ENCODE measurements at regions not wholly inside any gene's neighbourhood (a gene's known extent, or its start where the extent isn't known, plus 50 kb on each side); places are given as distances from the start of the nearest gene placed in this dataset.

DNA sequence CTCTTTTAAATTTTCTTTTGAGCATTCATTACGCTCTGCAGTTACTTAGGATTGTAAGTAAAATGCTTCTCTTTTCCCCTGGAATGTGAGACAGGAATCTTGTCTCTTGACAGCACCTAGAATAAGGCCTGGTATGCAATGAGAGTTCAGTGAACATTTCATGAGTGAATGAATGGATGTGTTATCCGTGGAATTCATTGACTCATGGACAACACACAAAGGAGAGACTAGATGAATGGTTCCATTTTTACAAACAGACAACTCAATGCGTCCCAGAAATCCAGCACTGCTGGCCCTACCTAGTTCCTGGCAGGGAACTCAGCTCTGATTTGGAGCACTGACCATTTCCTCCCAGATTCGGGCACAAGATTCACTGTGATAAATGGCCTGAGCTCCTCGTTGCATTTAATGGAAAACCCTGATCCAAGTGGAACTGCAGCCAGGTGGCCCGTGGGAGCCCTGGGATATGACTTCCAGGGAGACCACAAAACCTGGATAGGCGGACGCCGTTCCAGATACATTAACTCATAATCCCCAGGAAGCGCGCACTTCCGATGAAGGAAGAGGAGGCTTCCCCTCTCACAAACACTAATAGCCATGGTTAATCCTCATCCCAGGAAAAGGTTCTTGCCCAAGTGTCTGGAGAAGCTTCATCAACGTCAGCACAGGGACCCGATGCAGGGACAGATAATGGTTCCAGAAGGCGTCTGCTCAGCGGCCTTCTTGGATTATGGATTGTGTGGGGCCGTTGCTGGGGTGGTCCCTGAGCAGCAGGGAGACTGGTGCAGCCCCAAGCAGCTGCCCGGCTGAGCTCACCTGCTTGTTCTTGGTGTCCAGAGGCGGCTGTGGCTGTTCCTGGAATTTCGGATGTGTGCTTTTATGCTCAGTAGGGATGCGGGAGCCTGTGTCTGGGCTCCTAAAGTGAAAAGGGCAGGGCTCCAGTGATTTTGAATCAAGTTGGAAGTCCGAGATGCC lies 211.1 kb upstream of the TSHZ3 start:
- no peak for DNase-seq (ENCODE audit: low read depth)

- no peak for DNase-seq (ENCODE audit: low read depth)
These were observed 213.9 kb upstream of the TSHZ3 start for GRCh38 chr19:31562966-31563612.

- no peak for DNase-seq (ENCODE audit: low read depth)
These were observed 218.5 kb upstream of the TSHZ3 start for GRCh38 chr19:31567776-31568175.

DNA sequence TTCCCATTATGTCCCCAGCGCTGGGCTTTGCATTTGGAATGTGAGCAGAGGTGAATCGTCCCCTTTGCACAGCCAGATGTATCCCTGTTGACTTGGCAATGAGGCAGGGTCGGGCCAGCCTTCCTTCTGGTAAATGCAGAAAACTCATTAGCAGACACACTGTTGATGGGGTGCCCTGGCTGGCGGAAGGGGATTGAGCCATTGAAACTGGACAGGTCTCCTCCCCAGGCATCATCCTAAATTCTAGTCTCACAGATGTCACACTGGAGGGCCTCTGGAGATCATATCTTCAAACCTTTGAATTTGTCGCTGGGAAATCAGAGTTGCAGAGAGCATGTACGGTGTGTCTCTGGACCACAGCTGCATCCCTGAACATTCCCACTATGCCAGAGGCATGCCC lies 219.5 kb upstream of the TSHZ3 start:
- DNase-seq (ENCODE audit: low read depth), result no peak

DNA sequence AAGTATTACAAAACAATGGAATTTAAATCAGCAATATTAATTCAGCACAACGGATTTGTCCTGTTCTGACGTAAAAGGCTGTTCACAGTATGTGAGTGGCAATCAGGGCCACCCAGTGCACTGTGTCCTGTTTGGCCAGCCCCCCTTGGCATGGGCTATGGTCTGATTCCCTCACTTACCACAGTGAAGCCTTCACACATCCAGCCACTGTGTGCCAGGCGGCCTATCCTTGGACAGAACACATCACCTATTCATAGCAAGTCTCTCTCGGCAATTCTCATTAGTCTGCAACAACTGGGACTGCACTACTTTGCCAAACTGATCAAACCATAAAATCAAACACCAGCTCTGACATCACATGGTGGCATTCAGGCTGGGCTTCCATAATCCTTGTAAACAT lies 221.5 kb upstream of the TSHZ3 start:
- DNase-seq (ENCODE audit: low read depth), result no peak

GRCh38 chr19:31572102-31572975 lies 223.1 kb upstream of the TSHZ3 start:
- DNase-seq (ENCODE audit: low read depth), result no peak

- no peak for DNase-seq (ENCODE audit: low read depth)
These were observed 223.7 kb upstream of the TSHZ3 start for GRCh38 chr19:31572976-31573298.

DNA sequence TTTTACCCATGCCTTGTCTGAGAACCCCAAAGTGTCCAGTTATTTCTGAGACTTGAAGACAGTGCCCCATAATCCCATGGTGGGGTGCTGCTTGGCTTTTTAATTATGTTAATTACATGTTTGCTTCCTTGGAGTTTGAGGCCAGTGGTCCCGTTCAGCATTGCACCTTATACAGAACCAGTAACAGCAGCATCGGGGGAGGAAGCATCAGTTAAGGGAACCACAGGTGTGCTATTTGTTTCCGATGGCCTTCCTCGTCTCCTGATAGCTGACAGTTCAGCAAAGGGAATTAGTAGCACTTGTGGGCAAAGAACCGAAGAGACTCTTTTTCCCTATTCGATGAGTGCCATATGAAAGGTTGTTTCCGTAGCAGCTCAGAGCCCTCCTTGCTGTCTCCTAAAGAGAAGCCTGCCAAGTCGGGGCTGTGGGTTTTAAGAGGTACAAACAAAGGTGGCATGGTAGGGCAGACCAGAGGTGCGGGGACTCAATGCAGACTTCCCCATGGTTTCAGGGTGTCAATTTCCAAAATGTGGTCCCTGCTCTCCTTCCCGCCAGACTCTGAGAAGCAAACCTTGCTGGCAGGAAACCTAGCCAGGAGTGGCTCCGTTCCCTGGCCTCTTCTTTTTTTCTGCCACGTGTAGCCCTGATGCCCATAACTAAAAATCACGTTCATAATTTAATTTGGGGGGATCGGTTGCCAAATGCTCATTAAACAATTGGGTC lies 225.2 kb upstream of the TSHZ3 start:
- DNase-seq (ENCODE audit: low read depth), result no peak

DNA sequence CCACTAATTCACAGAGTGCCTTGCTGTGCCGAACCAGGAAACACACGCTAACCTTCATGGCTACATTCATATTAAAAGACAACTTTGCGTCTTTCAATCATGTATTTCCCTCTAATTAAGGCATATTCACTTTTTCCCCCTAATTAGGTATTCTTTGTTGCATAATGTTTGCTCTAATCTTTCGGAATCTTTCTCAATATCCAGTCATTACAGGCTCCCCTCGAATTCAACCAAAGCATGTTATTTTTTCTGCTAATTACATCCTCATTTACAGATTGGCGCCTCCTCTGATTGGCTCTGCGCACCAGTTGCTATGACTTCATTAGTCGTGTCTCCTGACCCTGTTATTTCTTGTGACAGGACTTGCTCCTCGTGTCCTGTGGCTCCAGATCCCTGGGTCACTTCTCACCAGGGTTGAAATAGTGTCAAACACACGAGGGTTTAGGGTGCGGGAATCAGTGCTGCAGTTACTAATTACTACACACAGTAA lies 226.7 kb upstream of the TSHZ3 start:
- no peak for DNase-seq (ENCODE audit: low read depth)

DNA sequence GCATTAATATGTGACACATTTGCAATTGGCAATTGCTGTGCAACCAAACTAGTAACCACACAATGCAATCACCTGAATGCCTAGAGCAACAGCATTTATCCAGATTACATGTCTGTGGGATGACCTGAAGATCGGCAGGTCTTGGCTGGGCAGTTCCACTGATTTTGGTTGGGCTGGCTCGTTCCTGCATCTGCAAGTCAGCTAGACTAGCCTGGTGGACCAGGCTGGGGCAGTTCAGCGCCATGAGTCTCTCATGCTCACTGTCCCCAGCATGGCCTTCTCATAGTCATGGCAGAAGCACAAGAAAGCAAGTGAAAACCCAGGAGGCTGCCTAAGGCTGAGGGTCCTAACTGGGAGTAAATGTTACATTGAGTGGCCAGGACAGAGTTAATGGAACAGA lies 229.1 kb upstream of the TSHZ3 start:
- DNase-seq (ENCODE audit: low read depth), result no peak

DNA sequence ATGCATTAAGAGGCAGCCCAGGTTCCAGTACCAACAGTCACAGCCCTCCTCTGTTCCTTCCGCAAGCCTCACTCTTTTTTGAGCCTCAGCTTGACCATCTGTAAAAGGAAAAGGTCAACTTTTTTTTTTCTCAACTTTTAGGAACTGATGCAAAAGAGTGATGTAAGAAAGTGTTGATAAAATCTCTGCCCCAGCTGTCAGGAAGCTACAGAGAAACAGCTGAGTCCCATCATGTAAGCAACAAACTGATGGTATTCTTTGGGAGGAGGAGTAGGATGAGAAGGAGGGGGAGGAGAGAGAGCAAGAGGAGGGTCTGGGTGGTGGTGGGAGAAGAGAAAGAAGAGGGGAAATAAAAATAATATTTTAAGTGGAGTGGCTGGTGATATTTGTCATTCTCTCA lies 233.9 kb upstream of the TSHZ3 start:
- DNase-seq (ENCODE audit: low read depth), result no peak

DNA sequence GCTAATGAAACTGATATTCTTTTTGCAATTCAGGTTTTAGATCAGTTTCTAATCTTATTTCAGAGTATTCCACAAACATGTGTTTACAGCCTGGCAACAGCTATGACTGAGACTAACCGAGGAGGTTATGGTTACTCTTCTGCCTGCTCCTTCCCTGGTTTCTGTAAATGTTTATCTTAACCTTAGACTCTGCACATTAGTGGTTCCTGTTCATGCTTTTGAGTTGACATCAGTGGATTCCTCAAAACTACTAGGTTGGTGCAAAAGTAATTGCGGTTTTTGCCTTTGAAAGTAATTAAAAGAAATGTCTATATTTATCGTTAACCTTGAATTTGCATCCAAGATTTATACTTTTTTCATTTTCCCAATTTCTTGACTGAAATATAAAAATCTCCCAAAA lies 237.0 kb upstream of the TSHZ3 start:
- DNase-seq (ENCODE audit: low read depth), result no peak

GRCh38 chr19:31589109-31589508 lies 239.9 kb upstream of the TSHZ3 start:
- no peak for DNase-seq (ENCODE audit: low read depth)

DNA sequence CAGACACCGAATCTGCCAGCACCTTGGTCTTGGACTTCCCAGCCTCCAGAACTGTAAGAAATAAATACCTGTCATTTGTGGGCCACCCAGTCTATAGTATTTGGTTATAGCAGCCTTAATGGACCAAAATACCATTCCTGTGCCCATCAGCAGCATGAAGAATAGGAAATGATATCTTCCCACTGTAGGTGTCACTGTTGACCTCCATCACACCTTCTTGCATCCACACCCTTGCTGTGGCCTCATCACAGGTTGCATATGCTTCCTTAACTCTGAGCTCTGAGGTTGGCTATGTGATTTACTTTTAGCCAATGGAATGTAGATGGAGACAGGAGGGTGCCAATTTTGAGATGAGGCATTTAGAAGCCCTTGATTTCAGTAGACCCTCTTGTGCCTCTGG lies 242.0 kb upstream of the TSHZ3 start:
- DNase-seq (ENCODE audit: low read depth), result no peak

DNA sequence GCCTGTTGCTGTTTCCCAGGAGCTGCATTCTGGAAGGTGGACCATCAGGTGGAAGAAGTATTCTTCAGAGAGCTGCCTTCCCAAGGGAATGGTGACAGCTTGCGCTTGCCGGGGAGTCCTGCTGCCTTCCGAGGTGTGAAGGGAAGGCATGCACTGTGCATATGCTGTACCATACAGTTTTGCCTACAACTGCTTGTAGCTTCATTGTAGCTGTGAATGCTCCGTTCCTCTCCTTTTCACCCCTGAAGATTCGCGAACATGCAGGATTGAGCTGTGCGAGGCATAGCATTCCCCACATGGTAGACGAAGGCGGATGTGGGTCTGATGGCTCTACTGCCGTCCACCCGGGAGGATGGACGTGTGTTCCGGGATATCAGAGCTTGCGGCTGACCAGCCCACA lies 243.2 kb upstream of the TSHZ3 start:
- DNase-seq (ENCODE audit: low read depth), result no peak

DNA sequence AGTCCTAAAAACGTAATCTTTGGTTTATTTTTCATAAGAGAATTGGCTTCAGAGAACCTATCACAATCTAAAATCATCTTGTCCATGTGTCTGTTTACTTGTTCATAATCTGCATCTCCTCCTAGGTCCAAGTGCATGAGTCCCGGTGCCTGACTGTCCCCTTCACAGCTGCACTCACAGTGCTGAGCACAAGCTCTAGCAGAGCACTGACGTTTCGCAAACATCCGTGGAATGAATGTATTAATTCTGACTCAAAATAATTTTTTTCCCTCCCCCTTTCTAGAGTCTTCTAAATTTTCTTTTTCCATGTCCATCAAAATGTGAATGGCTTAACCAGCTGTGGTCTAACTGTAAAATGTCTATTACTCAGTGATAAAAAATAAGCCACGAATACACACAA lies 245.5 kb upstream of the TSHZ3 start:
- DNase-seq (ENCODE audit: low read depth), result no peak

DNA sequence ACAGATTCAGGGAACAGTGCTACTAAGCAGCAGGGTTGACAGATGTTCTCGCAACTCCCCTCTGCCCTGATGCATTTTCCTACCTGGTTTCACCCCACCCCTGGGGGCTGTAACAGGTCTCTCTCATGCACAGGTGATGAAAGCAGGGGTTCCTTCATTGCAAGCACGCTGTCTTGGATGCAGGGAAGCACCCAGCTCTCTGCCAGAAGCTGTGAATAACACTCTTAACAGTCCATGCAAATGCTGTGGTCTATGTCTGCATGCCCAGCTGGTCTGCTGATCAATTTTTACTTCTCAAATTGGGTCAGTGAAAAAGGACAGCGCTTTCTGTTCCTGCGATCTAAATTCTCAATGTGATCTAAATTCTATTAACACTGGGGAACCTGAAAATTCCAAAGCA lies 246.3 kb upstream of the TSHZ3 start:
- no peak for DNase-seq (ENCODE audit: low read depth)

- no peak for DNase-seq (ENCODE audit: low read depth)
These were observed 247.5 kb upstream of the TSHZ3 start for GRCh38 chr19:31596751-31597150.

DNA sequence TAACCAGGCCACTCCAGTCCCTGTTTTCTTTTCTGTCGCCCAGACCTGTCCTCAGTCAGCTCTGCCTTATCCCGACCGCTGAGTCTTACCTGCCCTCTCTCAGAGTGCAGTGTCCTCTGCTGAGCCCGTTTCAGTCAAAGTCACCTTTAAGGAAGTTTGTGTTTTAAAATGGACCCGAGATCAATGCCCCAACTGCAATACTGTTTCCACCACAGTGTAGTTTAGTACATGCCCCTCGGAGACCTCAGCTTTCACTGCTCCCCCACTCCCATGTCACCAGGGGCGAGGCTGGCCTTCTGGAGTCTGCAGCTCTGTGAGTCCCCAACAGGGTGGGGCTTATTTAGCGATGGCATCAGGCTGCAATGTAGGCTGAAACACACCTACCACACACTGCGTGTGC lies 248.4 kb upstream of the TSHZ3 start:
- no peak for DNase-seq (ENCODE audit: low read depth)

DNA sequence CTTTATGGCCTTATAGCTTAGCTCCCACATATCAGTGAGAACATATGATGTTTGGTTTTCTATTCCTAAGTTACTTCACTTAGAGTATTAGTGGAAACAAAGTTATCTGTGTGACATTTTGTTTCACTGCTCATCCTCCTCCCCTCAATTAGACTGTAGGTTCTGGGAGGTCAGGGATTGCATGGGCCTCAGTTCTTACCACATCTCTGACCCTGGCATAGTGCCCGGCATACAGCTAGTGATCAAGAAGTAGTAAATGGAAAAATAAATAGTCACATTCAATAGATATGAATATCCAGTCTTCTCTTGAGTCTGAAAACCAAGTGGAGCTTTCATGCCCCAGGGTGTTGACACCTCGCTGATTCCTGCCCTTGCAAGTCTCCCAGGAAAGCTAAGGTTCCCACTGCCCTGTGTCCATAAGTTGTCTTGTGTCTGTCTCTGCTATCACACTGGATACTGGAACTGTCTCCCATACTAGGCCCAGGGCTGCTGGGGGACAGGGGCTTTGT lies 249.5 kb upstream of the TSHZ3 start:
- DNase-seq (ENCODE audit: low read depth), result no peak

- DNase-seq (ENCODE audit: low read depth), result no peak
These were observed 251.6 kb upstream of the TSHZ3 start for GRCh38 chr19:31600731-31601295.
